Keratinocyte (primary cell): ENCODE measurements at regions not wholly inside any gene's neighbourhood (a gene's known extent, or its start where the extent isn't known, plus 50 kb on each side); places are given as distances from the start of the nearest gene placed in this dataset.

ENCODE experiments used
- CTCF ChIP-seq, 3 experiments: IDR thresholded peaks in 1 of 3; conservative IDR thresholded peaks in 1 of 3; optimal IDR thresholded peaks in 1 of 3; 2 replicates in 2 of 3; 3 replicates in 1 of 3; pipeline versions ENCODE3 to v1.5.1; 2011; ENCODE audit warnings: low read length in 3 of 3, mild to moderate bottlenecking in 3 of 3, moderate library complexity in 2 of 3, control low read depth in 1 of 3, inconsistent platforms in 1 of 3; ENCODE audit not compliant: insufficient read depth in 2 of 3; ENCODE audit errors: extremely low read depth in 1 of 3
- EZH2 ChIP-seq: IDR thresholded peaks from one replicate; pipeline ENCODE4 v1.6.1; 2012; ENCODE audit warnings: inconsistent platforms, mild to moderate bottlenecking, low read length, moderate library complexity

- TF ChIP-seq CTCF (optimal IDR thresholded peaks at IDR 0.05 in 1 of 3, IDR thresholded peaks at IDR 0.05 in 1 of 3, conservative IDR thresholded peaks at IDR 0.05 in 1 of 3; ENCODE audit: extremely low read depth in 1 of 3, insufficient read depth in 2 of 3, low read length in 3 of 3) (no peak), EZH2 (no peak)
These were observed 1900.7 kb upstream of the RAG2 start for GRCh38 chr11:38498721-38499120.
